ENCODE measurements at regions not wholly inside any gene's neighbourhood (a gene's known extent, or its start where the extent isn't known, plus 50 kb on each side); places are given as distances from the start of the nearest gene placed in this dataset.

GRCh38 chr2:64383881-64384280 is 70.1 kb upstream of the LGALSL start:
- no peak for DNase-seq (ENCODE audit: low read depth)
- no peak overlapping the region for H3K4me3 ChIP-seq (replicated peaks; ENCODE audit: low read depth, low read length)
- no peak for TF ChIP-seq CTCF (IDR thresholded peaks at IDR 0.05; ENCODE audit: low read length, missing control alignments)

- TF ChIP-seq CTCF (IDR thresholded peaks at IDR 0.05; ENCODE audit: low read length, missing control alignments) = no peak
- no peak overlapping the region for H3K4me3 ChIP-seq (replicated peaks; ENCODE audit: low read depth, low read length)
- DNase-seq (ENCODE audit: low read depth) = no peak
Measured at GRCh38 chr2:64386676-64387075, 67.3 kb upstream of the LGALSL start.

- no peak for DNase-seq (ENCODE audit: low read depth)
- TF ChIP-seq CTCF (IDR thresholded peaks at IDR 0.05; ENCODE audit: low read length, missing control alignments) = no peak
- H3K4me3 ChIP-seq (replicated peaks; ENCODE audit: low read depth, low read length) = no peak overlapping the region
Measured at GRCh38 chr2:64390586-64390985, 63.4 kb upstream of the LGALSL start.

- DNase-seq (ENCODE audit: low read depth) = no peak
- no peak overlapping the region for H3K4me3 ChIP-seq (replicated peaks; ENCODE audit: low read depth, low read length)
Measured at GRCh38 chr2:64391424-64391823, 62.5 kb upstream of the LGALSL start.

GRCh38 chr2:64391940-64392339 is 62.0 kb upstream of the LGALSL start:
- DNase-seq (ENCODE audit: low read depth) = no peak
- H3K4me3 ChIP-seq (replicated peaks; ENCODE audit: low read depth, low read length) = no peak overlapping the region
- no peak for TF ChIP-seq CTCF (IDR thresholded peaks at IDR 0.05; ENCODE audit: low read length, missing control alignments)

More at GRCh38 chr2:64391424-64391823, 62.5 kb upstream of the LGALSL start:
- TF ChIP-seq CTCF (IDR thresholded peaks at IDR 0.05; ENCODE audit: low read length, missing control alignments) = no peak

GRCh38 chr2:64392529-64392928 is 61.4 kb upstream of the LGALSL start:
- H3K4me3 ChIP-seq (replicated peaks; ENCODE audit: low read depth, low read length) = no peak overlapping the region
- TF ChIP-seq CTCF (IDR thresholded peaks at IDR 0.05; ENCODE audit: low read length, missing control alignments) = no peak
- no peak for DNase-seq (ENCODE audit: low read depth)

- H3K4me3 ChIP-seq (replicated peaks; ENCODE audit: low read depth, low read length) = no peak overlapping the region
- DNase-seq (ENCODE audit: low read depth) = no peak
- no peak for TF ChIP-seq CTCF (IDR thresholded peaks at IDR 0.05; ENCODE audit: low read length, missing control alignments)
Measured at GRCh38 chr2:64393383-64394010, 60.5 kb upstream of the LGALSL start.

All from fibroblast of pulmonary artery (primary cell).